ENCODE measurements at regions not wholly inside any gene's neighbourhood (a gene's known extent, or its start where the extent isn't known, plus 50 kb on each side); places are given as distances from the start of the nearest gene placed in this dataset.

- TF ChIP-seq CTCF (conservative IDR thresholded peaks at IDR 0.05; ENCODE audit: low read length): no peak
- TF ChIP-seq EZH2phosphoT487 (IDR thresholded peaks at IDR 0.05; ENCODE audit: borderline replicate concordance, low read depth, low read length): no peak
Observed at GRCh38 chr9:24436761-24437160, 108.9 kb downstream of the IZUMO3 start.
